NB4 (cell line): ENCODE measurements at regions not wholly inside any gene's neighbourhood (a gene's known extent, or its start where the extent isn't known, plus 50 kb on each side); places are given as distances from the start of the nearest gene placed in this dataset.

Source experiments
- DNase-seq: peaks from one replicate; pipeline ENCODE4 v3.0.0; 2010; ENCODE audit warnings: low read depth
- H3K4me3 ChIP-seq: one replicate; pipeline ENCODE4 v1.5.1; 2011; ENCODE audit warnings: mild to moderate bottlenecking, low read depth, low read length, moderate library complexity
- MYC ChIP-seq: IDR thresholded peaks from 2 replicates; pipeline ENCODE4 v1.6.1; 2011; ENCODE audit warnings: low read depth, low read length
- POLR2A ChIP-seq: IDR thresholded peaks from 2 replicates; pipeline ENCODE4 v1.6.1; 2011; ENCODE audit warnings: mild to moderate bottlenecking; ENCODE audit not compliant: insufficient read length; ENCODE audit errors: extremely low read depth
- TF ChIP-seq, protein P1 (sequence below): IDR thresholded peaks from 2 replicates; pipeline ENCODE4 v1.6.1; 2011; ENCODE audit warnings: low read depth, low read length
- TF ChIP-seq, protein P2 (sequence below): IDR thresholded peaks from one replicate; pipeline ENCODE4 v1.5.1; 2012; ENCODE audit warnings: low read depth, low read length

DNA sequence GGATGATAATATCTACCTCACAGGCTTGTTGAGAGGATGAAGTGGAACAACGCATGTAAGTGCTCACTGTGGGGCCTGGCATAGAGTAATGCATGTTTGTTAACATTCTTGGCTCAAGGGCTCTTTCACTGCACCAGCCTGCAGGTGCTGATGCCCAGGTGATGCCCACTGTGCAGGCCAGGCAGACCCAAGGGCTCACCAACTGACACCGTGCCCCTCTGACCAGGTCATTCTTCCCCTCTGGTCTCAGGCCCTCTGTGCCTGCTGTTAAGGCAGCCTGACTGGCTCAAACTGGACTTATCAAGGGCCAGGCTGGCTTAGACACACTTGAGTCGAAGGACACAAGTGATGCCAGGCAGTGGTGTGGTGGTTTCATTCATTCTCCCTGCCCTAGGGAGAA, 90.5 kb downstream of the PJA1 start:
- no peak for DNase-seq
- no peak for TF ChIP-seq MYC
- no peak for TF ChIP-seq POLR2A
- TF ChIP-seq, protein P1, sequence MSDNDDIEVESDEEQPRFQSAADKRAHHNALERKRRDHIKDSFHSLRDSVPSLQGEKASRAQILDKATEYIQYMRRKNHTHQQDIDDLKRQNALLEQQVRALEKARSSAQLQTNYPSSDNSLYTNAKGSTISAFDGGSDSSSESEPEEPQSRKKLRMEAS = no peak
- TF ChIP-seq, protein P2, sequence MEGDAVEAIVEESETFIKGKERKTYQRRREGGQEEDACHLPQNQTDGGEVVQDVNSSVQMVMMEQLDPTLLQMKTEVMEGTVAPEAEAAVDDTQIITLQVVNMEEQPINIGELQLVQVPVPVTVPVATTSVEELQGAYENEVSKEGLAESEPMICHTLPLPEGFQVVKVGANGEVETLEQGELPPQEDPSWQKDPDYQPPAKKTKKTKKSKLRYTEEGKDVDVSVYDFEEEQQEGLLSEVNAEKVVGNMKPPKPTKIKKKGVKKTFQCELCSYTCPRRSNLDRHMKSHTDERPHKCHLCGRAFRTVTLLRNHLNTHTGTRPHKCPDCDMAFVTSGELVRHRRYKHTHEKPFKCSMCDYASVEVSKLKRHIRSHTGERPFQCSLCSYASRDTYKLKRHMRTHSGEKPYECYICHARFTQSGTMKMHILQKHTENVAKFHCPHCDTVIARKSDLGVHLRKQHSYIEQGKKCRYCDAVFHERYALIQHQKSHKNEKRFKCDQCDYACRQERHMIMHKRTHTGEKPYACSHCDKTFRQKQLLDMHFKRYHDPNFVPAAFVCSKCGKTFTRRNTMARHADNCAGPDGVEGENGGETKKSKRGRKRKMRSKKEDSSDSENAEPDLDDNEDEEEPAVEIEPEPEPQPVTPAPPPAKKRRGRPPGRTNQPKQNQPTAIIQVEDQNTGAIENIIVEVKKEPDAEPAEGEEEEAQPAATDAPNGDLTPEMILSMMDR = no peak
- H3K4me3 ChIP-seq = no peak overlapping the region

DNA sequence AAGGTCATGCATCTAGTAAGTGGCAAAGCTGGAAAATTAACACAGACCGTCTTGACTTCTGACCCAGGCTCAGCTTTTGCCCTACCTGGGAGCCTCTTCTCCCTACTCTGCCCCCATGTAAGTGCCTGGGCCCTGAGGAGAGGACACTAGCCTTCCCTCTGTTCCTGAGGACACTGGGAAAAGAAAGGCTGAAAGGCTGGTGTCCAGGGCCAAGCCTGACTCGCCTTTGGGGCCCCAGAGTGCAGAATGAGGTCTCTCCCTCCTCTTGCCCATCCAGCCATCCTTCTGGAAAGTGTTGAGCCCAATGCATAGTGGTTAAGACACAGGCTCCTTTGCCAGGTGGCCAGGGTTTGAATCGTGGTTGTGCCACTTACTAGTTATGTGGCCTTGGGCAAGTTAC, 91.5 kb downstream of the PJA1 start:
- TF ChIP-seq MYC (no peak), POLR2A (no peak)
- TF ChIP-seq, protein P1 = no peak
- TF ChIP-seq, protein P2 = no peak
- no peak for DNase-seq
- no peak overlapping the region for H3K4me3 ChIP-seq

DNA sequence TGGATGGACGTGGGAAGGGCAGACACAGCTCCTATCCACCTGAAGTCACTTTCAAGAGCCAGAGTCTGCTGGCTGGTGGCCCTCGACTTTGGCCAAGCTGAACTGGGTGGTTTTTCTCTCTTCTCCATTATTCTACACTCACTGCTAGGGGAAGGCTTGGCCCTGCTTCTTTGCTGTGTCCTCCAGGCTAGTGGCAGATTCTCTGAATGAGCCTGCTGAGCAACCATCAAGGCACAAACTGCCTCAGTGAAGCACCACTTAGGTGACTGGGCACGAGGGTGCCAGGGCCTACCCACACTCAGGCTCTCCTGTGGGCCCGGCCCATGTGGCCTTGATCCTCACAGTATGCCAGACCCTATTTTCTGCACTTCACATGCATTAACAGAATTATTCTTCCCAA, 92.0 kb downstream of the PJA1 start:
- DNase-seq = no peak
- H3K4me3 ChIP-seq = no peak overlapping the region
- no peak for TF ChIP-seq MYC
- TF ChIP-seq, protein P2 = no peak
- no peak for TF ChIP-seq POLR2A
- TF ChIP-seq, protein P1 = no peak

DNA sequence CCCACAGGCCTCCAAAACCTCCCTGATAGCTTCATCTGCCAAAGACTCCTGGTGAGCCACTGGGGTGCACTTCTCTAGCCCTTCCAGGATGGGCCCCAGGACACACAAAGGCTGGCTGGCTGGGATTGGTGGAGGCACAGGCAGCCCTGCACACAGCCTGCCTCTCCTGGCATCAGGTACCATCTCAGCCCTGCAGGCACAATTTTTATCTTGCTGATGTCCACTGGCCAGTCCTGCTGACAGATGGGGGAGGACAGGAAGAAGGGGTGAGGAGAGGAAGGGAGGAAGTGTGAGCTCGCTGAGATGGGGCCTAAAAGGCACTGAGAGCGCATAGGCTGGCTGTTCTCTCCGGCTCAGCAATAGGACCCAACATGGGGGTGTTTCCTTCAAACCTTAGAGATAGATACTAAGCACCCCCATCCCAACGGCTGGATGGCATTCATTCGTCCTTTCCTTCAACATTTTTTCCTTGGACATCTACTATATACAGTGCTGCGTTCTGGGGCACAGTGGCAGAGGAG, 92.7 kb downstream of the PJA1 start:
- TF ChIP-seq, protein P2 = no peak
- TF ChIP-seq MYC (no peak), POLR2A (no peak)
- TF ChIP-seq, protein P1 = no peak
- no peak for DNase-seq
- no peak overlapping the region for H3K4me3 ChIP-seq

DNA sequence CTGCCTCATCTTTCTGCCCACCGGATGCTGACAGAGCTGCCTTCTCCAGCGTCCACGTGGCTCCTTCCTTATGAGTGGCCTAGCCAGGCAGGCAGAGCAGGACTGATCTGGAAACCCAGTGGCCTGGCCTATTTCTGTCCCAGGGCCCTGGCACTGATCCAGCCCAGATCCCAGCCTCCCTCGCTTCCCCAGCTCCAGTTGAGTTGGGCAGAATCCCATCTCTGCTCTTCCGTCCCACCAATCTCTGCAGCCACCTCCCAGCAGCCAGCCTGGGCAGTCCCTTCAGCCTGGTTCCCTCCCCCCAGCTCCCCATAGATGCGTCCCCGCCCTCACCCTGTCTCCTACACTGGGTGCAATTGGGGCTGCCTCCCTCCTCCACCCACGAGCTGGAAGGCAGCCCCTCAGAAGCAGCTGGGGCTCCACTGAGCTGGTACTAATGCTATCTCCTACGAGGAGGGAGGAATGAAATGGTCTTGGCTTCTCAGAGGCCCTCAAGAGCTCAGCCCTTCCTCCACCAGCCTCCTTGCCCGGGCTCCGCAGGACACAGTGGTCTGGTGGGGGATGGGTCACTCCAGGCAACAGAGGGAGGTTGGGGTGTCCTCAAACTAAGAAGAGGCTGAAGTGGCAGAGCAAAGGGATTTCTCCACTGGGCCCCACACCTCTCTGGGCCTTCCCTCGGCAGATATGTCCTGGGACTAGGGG, 94.2 kb downstream of the PJA1 start:
- no peak overlapping the region for H3K4me3 ChIP-seq
- DNase-seq = no peak
- TF ChIP-seq, protein P1 = no peak
- TF ChIP-seq POLR2A (no peak), MYC (no peak)
- TF ChIP-seq, protein P2 = no peak
